ENCODE measurements at regions not wholly inside any gene's neighbourhood (a gene's known extent, or its start where the extent isn't known, plus 50 kb on each side); places are given as distances from the start of the nearest gene placed in this dataset.

GRCh38 chr10:92790440-92790839, 57.9 kb upstream of the EXOC6 start:
- TF ChIP-seq, protein P1, sequence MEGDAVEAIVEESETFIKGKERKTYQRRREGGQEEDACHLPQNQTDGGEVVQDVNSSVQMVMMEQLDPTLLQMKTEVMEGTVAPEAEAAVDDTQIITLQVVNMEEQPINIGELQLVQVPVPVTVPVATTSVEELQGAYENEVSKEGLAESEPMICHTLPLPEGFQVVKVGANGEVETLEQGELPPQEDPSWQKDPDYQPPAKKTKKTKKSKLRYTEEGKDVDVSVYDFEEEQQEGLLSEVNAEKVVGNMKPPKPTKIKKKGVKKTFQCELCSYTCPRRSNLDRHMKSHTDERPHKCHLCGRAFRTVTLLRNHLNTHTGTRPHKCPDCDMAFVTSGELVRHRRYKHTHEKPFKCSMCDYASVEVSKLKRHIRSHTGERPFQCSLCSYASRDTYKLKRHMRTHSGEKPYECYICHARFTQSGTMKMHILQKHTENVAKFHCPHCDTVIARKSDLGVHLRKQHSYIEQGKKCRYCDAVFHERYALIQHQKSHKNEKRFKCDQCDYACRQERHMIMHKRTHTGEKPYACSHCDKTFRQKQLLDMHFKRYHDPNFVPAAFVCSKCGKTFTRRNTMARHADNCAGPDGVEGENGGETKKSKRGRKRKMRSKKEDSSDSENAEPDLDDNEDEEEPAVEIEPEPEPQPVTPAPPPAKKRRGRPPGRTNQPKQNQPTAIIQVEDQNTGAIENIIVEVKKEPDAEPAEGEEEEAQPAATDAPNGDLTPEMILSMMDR (IDR thresholded peaks at IDR 0.05; ENCODE audit: poor library complexity) = no peak
- no peak for TF ChIP-seq EZH2 (IDR thresholded peaks at IDR 0.05; ENCODE audit: borderline replicate concordance)
- TF ChIP-seq EZH2phosphoT487 (IDR thresholded peaks at IDR 0.05; ENCODE audit: low read depth, severe bottlenecking, unreplicated experiment) = no peak
